ENCODE measurements at regions not wholly inside any gene's neighbourhood (a gene's known extent, or its start where the extent isn't known, plus 50 kb on each side); places are given as distances from the start of the nearest gene placed in this dataset.

GRCh38 chr1:5304702-5305101 lies 650.3 kb downstream of the AJAP1 start:
- TF ChIP-seq CTCF (IDR thresholded peaks at IDR 0.05), result no peak
- TF ChIP-seq POLR2A (IDR thresholded peaks at IDR 0.05), result no peak
- TF ChIP-seq EP300 (IDR thresholded peaks at IDR 0.05; ENCODE audit: low read depth), result no peak
- TF ChIP-seq POLR2AphosphoS5 (IDR thresholded peaks at IDR 0.05), result no peak
